Skeletal muscle cell (primary cell): ENCODE measurements at regions not wholly inside any gene's neighbourhood (a gene's known extent, or its start where the extent isn't known, plus 50 kb on each side); places are given as distances from the start of the nearest gene placed in this dataset.

Source experiments
- DNase-seq: peaks from one replicate; pipeline ENCODE4 v3.0.0-alpha.2; 2010; ENCODE audit warnings: low read depth
- H3K4me3 ChIP-seq: 2 replicates; pipeline ENCODE4 v1.5.1; 2011; ENCODE audit warnings: low read depth, mild to moderate bottlenecking, control low read depth, low read length, moderate library complexity

GRCh38 chr1:87165177-87165576 is 163.5 kb upstream of the LMO4 start:
- no peak overlapping the region for H3K4me3 ChIP-seq
- DNase-seq = no peak

GRCh38 chr1:87167157-87167789 is 161.4 kb upstream of the LMO4 start:
- no peak for DNase-seq
- H3K4me3 ChIP-seq = no peak overlapping the region

- no peak overlapping the region for H3K4me3 ChIP-seq
- no peak for DNase-seq
These were observed 160.7 kb upstream of the LMO4 start for GRCh38 chr1:87167848-87168525.

- H3K4me3 ChIP-seq = no peak overlapping the region
- DNase-seq = no peak
These were observed 159.3 kb upstream of the LMO4 start for GRCh38 chr1:87169263-87169910.

- H3K4me3 ChIP-seq = no peak overlapping the region
- peak; percentile 34 for DNase-seq
These were observed 158.5 kb upstream of the LMO4 start for GRCh38 chr1:87170157-87170556.

GRCh38 chr1:87170931-87171598 is 157.6 kb upstream of the LMO4 start:
- DNase-seq = no peak
- no peak overlapping the region for H3K4me3 ChIP-seq

GRCh38 chr1:87173231-87173630 is 155.4 kb upstream of the LMO4 start:
- H3K4me3 ChIP-seq = no peak overlapping the region
- DNase-seq = no peak

- DNase-seq = no peak
- H3K4me3 ChIP-seq = no peak overlapping the region
These were observed 153.9 kb upstream of the LMO4 start for GRCh38 chr1:87174724-87175245.

GRCh38 chr1:87176087-87176486 is 152.6 kb upstream of the LMO4 start:
- no peak overlapping the region for H3K4me3 ChIP-seq
- DNase-seq = no peak

- no peak overlapping the region for H3K4me3 ChIP-seq
- no peak for DNase-seq
These were observed 152.2 kb upstream of the LMO4 start for GRCh38 chr1:87176514-87176913.

GRCh38 chr1:87178441-87178840 is 150.2 kb upstream of the LMO4 start:
- H3K4me3 ChIP-seq = no peak overlapping the region
- DNase-seq = no peak

GRCh38 chr1:87179076-87179810 is 149.4 kb upstream of the LMO4 start:
- no peak for DNase-seq
- H3K4me3 ChIP-seq = no peak overlapping the region

- DNase-seq = no peak
- H3K4me3 ChIP-seq = no peak overlapping the region
These were observed 148.7 kb upstream of the LMO4 start for GRCh38 chr1:87179851-87180519.

GRCh38 chr1:87180682-87181081 is 148.0 kb upstream of the LMO4 start:
- no peak overlapping the region for H3K4me3 ChIP-seq
- DNase-seq = no peak

GRCh38 chr1:87182611-87183010 is 146.1 kb upstream of the LMO4 start:
- H3K4me3 ChIP-seq = no peak overlapping the region
- no peak for DNase-seq

GRCh38 chr1:87185077-87185476 is 143.6 kb upstream of the LMO4 start:
- no peak overlapping the region for H3K4me3 ChIP-seq

GRCh38 chr1:87186346-87186745 is 142.3 kb upstream of the LMO4 start:
- no peak overlapping the region for H3K4me3 ChIP-seq
- DNase-seq = no peak

More at GRCh38 chr1:87185077-87185476, 143.6 kb upstream of the LMO4 start:
- DNase-seq = no peak

GRCh38 chr1:87188640-87189039 is 140.0 kb upstream of the LMO4 start:
- no peak for DNase-seq
- H3K4me3 ChIP-seq = no peak overlapping the region

- DNase-seq = no peak
- H3K4me3 ChIP-seq = no peak overlapping the region
These were observed 138.3 kb upstream of the LMO4 start for GRCh38 chr1:87190402-87190801.
